Epithelial cell of esophagus (primary cell): ENCODE measurements at regions not wholly inside any gene's neighbourhood (a gene's known extent, or its start where the extent isn't known, plus 50 kb on each side); places are given as distances from the start of the nearest gene placed in this dataset.
"Not testable (repeated sequence)": the region's sequence is repeated elsewhere in the genome, so short reads cannot be mapped to it uniquely, and the experiment has no call there.

ENCODE experiments used
- DNase-seq: peaks from one replicate; pipeline ENCODE4 v3.0.0; 2010; ENCODE audit warnings: low read depth
- H3K4me3 ChIP-seq: 2 replicates; pipeline ENCODE4 v1.5.1; 2011; ENCODE audit warnings: mild to moderate bottlenecking, low read length, control low read depth
- TF ChIP-seq, protein P1 (sequence below): IDR thresholded peaks from 2 replicates; pipeline ENCODE4 v1.5.1; 2011; ENCODE audit warnings: low read depth, mild to moderate bottlenecking, low read length, control low read depth, inconsistent platforms; ENCODE audit not compliant: insufficient read depth; ENCODE audit errors: missing control alignments

DNA sequence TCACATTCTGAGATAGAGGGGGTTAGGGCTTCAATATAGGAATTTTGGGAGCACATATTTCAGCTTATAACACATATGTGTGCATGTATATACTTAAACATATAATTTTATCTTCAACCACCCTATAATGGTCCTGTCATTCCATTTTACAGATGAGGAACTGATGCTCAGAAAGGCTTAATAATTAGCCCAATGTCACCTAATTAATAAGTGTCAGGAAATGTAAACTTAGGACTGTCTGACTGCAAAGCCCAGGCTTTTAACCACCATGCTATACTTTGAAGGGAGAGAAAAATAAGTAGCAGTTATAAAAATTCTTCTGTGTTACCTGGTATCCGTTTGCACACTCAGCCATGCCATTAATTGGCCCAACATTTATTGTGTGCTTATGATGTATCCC is 172.6 kb downstream of the SKIDA1 start:
- TF ChIP-seq, protein P1, sequence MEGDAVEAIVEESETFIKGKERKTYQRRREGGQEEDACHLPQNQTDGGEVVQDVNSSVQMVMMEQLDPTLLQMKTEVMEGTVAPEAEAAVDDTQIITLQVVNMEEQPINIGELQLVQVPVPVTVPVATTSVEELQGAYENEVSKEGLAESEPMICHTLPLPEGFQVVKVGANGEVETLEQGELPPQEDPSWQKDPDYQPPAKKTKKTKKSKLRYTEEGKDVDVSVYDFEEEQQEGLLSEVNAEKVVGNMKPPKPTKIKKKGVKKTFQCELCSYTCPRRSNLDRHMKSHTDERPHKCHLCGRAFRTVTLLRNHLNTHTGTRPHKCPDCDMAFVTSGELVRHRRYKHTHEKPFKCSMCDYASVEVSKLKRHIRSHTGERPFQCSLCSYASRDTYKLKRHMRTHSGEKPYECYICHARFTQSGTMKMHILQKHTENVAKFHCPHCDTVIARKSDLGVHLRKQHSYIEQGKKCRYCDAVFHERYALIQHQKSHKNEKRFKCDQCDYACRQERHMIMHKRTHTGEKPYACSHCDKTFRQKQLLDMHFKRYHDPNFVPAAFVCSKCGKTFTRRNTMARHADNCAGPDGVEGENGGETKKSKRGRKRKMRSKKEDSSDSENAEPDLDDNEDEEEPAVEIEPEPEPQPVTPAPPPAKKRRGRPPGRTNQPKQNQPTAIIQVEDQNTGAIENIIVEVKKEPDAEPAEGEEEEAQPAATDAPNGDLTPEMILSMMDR: no peak
- DNase-seq: no peak

DNA sequence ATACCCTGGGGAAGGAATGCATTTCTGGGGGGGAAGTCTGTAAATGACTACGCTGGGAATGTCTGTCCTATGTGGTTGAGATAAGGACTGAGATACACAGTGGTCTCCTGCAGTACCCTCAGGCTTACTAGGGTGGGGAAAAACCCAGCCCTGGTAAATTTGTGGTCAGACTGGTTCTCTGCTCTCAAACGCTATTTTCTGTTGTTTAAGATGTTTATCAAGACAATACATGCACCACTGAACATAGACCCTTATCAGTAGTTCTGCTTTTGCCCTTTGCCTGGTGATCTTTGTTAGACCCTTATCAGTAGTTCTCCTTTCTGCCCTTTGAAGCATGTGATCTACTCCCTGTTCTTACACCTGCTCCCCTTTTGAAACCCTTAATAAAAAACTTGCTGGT is 173.9 kb downstream of the SKIDA1 start:
- DNase-seq, H3K4me3 ChIP-seq: not testable (repeated sequence)

More for the DNA sequence above, 172.6 kb downstream of the SKIDA1 start:
- no peak overlapping the region for H3K4me3 ChIP-seq

DNA sequence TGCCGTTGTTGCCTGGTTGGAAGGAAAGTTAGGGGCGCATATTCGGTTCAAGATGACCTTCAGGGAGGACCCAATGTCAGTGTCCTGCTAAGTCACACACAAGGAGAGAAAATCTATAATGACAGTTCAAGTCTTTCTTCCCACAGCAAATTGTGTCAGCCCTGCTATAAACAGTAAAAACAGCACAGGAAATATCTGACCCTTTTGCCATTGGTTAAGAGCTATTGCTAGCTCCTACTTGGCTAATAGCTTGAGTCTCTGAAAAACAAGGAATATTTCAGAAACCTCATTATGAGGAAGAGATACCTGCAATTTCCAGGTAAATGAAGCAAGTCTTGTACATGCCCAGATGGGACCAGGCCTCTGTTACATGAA is 175.6 kb downstream of the SKIDA1 start:
- TF ChIP-seq, protein P1: no peak

DNA sequence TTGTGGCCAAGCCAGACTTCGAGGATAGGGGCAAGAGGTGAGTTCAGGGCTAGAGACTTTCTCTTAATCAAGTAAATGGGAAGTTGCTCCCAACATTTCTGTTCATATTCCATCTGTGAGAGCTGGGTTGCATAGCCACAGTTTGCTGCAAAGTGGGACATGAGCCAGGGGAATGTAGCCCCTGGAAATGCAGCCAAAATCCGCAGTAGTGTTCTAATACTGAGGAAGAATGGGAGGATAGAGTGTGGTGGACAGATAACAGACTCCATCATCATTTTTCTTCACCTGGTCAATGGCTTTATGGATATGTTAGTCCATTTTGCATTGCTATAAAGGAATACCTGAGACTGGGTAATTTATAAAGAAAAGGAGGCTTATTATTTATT is 177.7 kb downstream of the SKIDA1 start:
- TF ChIP-seq, protein P1: no peak
- DNase-seq: no peak
- H3K4me3 ChIP-seq: no peak overlapping the region

More for the DNA sequence above, 175.6 kb downstream of the SKIDA1 start:
- no peak for DNase-seq
- no peak overlapping the region for H3K4me3 ChIP-seq

DNA sequence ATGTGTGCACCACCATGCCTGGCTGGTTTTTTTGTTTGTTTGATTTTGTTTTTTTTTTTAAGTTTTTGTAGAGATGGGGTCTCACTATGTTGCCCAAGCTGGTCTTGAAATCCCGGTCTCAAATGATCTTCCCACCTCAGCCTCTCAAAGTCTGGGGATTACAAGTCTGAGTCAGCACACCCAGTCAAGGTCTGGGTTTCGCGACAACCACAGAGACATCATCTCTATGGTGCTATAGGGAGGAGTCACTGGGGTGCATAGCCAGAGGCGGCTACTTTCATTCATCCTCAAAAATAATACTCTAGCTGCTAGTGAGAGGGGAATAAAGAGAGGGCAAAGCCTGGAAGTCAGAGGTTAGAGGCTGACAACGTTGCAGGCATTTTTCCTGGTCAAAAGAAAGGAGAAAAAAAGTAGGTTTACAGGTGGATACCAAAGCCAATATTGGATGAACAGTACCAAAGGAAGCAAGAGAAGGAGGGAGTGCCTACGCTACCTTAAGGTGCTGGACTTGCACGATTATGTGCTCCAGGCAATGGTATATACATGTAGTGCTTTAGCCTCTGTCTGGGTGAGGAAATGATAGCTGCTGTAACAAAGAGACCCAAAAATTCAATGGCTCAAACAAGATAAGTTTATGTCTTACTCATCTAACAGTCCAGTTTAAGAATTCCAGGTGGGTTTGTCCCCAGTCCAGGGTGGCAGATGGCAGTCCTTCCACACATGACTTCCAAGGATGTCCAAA is 178.3 kb downstream of the SKIDA1 start:
- no peak for DNase-seq
- TF ChIP-seq, protein P1: no peak
- no peak overlapping the region for H3K4me3 ChIP-seq

DNA sequence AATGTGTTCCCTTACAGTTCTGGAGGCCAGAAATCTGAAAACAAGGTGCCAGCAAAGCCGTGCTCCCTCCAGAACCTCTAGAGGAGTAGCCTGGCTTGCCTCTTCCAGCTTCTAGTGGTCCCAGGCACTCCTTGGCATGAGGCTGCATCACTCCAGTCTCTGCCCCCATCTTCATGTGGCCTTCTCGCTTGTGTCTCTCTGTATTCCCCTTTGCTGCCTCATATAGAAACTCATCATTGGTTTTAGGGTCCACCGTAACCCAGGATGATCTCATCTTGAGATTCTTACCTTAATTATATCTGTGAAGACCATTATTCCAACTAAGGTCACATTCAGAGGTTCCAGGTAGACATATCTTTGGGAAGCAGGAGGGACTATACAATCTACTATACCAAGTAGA is 182.4 kb downstream of the SKIDA1 start:
- no peak for DNase-seq
- TF ChIP-seq, protein P1: no peak
- no peak overlapping the region for H3K4me3 ChIP-seq

DNA sequence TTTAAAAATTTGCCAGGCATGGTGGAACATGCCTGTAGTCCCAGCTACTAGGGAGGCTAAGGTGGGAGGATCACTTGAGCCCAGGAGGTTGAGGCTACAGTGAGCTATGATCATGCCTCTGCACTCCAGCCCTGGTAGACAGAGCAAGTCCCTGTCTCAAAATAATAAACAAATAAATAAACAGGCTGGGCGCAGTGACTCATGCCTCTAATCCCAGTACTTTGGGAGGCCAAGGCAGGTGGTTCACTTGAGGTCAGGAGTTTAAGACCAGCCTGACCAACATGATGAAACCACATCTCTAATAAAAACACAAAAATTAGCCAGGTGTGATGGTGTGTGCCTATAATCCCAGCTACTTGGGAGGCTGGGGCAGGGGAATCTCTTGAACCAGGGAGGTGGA is 183.0 kb downstream of the SKIDA1 start:
- not testable (repeated sequence) for H3K4me3 ChIP-seq, DNase-seq

DNA sequence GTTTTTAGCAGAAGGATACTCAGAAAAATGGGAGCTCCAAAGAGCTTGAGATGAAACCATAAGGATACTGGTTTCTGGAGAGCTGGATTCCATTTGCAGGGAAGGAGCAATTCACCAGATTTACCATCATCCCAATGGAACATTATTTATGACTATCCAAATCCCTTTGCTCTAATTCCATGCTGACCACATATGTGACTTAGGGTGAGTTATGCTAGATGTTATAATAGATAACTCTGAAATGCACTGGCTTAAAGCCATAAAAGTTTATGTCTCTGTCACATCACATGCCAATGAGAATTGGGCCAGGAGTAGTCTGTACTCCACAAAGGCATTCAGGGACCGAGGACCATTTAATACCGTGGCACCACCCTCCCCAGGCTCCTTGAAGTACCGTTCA is 185.2 kb downstream of the SKIDA1 start:
- no peak overlapping the region for H3K4me3 ChIP-seq
- no peak for DNase-seq
- TF ChIP-seq, protein P1: no peak
